ENCODE measurements at regions not wholly inside any gene's neighbourhood (a gene's known extent, or its start where the extent isn't known, plus 50 kb on each side); places are given as distances from the start of the nearest gene placed in this dataset.

GRCh38 chr9:108104991-108105390 lies 615.4 kb upstream of the KLF4 start:
- Histone ChIP-seq H3K4me1 (replicated peaks in 1 of 2) (no peaks in the 10 kb centered on the region), H3K27ac (no peak overlapping the region), H3K4me3 (no peak overlapping the region), H3K36me3 (replicated peaks in 1 of 2) (no peaks in the 10 kb centered on the region), H3K9me3 (replicated peaks in 1 of 3) (no peaks in the 10 kb centered on the region), H3K27me3 (no peaks in the 10 kb centered on the region)
- intact Hi-C loops (cut with DNase I), result no loop called here
- TF ChIP-seq POLR2A (IDR thresholded peaks at IDR 0.05), result no peak
- TF ChIP-seq, protein P1, sequence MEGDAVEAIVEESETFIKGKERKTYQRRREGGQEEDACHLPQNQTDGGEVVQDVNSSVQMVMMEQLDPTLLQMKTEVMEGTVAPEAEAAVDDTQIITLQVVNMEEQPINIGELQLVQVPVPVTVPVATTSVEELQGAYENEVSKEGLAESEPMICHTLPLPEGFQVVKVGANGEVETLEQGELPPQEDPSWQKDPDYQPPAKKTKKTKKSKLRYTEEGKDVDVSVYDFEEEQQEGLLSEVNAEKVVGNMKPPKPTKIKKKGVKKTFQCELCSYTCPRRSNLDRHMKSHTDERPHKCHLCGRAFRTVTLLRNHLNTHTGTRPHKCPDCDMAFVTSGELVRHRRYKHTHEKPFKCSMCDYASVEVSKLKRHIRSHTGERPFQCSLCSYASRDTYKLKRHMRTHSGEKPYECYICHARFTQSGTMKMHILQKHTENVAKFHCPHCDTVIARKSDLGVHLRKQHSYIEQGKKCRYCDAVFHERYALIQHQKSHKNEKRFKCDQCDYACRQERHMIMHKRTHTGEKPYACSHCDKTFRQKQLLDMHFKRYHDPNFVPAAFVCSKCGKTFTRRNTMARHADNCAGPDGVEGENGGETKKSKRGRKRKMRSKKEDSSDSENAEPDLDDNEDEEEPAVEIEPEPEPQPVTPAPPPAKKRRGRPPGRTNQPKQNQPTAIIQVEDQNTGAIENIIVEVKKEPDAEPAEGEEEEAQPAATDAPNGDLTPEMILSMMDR (IDR thresholded peaks at IDR 0.05), result no peak
- no peak for DNase-seq
- 91 to 100% (median 97%) methylated on average over 1 of the region's 1 CpG for WGBS, 4 donors

GRCh38 chr9:108103046-108103693 lies 613.6 kb upstream of the KLF4 start:
- Histone ChIP-seq H3K27me3 (no peaks in the 10 kb centered on the region), H3K9me3 (replicated peaks in 1 of 3) (no peaks in the 10 kb centered on the region), H3K4me1 (replicated peaks in 1 of 2) (no peaks in the 10 kb centered on the region), H3K27ac (no peak overlapping the region), H3K4me3 (no peak overlapping the region), H3K36me3 (replicated peaks in 1 of 2) (no peaks in the 10 kb centered on the region)
- no peak for TF ChIP-seq POLR2A (IDR thresholded peaks at IDR 0.05)
- TF ChIP-seq, protein P1 (IDR thresholded peaks at IDR 0.05), result no peak
- intact Hi-C loops (cut with DNase I), result no loop called here
- WGBS, 4 donors, result 78 to 89% (median 85%) methylated on average over 1 of the region's 1 CpG
- DNase-seq, result no peak

GRCh38 chr9:108101410-108101809 lies 611.8 kb upstream of the KLF4 start:
- 90 to 100% (median 95%) methylated on average over 1 of the region's 1 CpG for WGBS, 4 donors
- no peaks in the 10 kb centered on the region for H3K36me3 ChIP-seq (replicated peaks in 1 of 2)
- H3K4me3 ChIP-seq, result no peak overlapping the region
- H3K27ac ChIP-seq, result no peak overlapping the region
- H3K9me3 ChIP-seq (replicated peaks in 1 of 3), result no peaks in the 10 kb centered on the region
- no peaks in the 10 kb centered on the region for H3K27me3 ChIP-seq
- no peak for DNase-seq
- intact Hi-C loops (cut with DNase I), result no loop called here
- TF ChIP-seq, protein P1 (IDR thresholded peaks at IDR 0.05), result no peak
- TF ChIP-seq POLR2A (IDR thresholded peaks at IDR 0.05), result no peak
- H3K4me1 ChIP-seq (replicated peaks in 1 of 2), result no peaks in the 10 kb centered on the region

GRCh38 chr9:108100571-108100970 lies 611.0 kb upstream of the KLF4 start:
- Histone ChIP-seq H3K27ac (no peak overlapping the region), H3K4me3 (no peak overlapping the region), H3K9me3 (replicated peaks in 1 of 3) (no peaks in the 10 kb centered on the region), H3K36me3 (replicated peaks in 1 of 2) (no peaks in the 10 kb centered on the region), H3K27me3 (no peaks in the 10 kb centered on the region), H3K4me1 (replicated peaks in 1 of 2) (no peaks in the 10 kb centered on the region)
- DNase-seq, result no peak
- WGBS, 4 donors, result 70 to 87% (median 79%) methylated on average over 6 of the region's 6 CpGs
- TF ChIP-seq POLR2A (IDR thresholded peaks at IDR 0.05), result no peak
- TF ChIP-seq, protein P1 (IDR thresholded peaks at IDR 0.05), result no peak
- intact Hi-C loops (cut with DNase I), result no loop called here

Data from adrenal gland (tissue), 9 donors.